ENCODE measurements at regions not wholly inside any gene's neighbourhood (a gene's known extent, or its start where the extent isn't known, plus 50 kb on each side); places are given as distances from the start of the nearest gene placed in this dataset.

DNA sequence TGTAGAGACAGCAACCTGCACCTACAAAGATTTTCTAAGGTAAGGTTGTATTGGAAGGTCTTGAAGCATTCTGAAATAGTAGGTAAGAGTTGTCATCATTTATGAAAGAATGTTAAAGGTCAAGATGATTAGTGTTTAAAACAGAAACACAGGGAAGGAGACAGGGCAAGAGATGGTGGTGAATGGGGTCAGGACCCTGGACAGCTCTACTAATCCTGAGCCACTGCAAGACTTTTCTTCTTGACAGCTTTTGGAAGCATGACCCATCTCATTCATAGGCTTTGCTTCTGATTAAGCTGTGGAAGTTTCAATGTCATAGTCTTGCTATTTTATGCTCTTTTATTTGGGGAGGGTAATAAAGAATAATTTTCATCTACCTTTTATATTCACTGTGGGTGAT is 75.5 kb upstream of the CAND1 start:
- TF ChIP-seq, protein P1, sequence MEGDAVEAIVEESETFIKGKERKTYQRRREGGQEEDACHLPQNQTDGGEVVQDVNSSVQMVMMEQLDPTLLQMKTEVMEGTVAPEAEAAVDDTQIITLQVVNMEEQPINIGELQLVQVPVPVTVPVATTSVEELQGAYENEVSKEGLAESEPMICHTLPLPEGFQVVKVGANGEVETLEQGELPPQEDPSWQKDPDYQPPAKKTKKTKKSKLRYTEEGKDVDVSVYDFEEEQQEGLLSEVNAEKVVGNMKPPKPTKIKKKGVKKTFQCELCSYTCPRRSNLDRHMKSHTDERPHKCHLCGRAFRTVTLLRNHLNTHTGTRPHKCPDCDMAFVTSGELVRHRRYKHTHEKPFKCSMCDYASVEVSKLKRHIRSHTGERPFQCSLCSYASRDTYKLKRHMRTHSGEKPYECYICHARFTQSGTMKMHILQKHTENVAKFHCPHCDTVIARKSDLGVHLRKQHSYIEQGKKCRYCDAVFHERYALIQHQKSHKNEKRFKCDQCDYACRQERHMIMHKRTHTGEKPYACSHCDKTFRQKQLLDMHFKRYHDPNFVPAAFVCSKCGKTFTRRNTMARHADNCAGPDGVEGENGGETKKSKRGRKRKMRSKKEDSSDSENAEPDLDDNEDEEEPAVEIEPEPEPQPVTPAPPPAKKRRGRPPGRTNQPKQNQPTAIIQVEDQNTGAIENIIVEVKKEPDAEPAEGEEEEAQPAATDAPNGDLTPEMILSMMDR (optimal IDR thresholded peaks at IDR 0.05 in 1 of 3, IDR thresholded peaks at IDR 0.05 in 1 of 3, conservative IDR thresholded peaks at IDR 0.05 in 1 of 3; ENCODE audit: extremely low read depth in 1 of 3, insufficient read depth in 2 of 3, low read length in 3 of 3), result no peak
- no peak for TF ChIP-seq EZH2 (IDR thresholded peaks at IDR 0.05; ENCODE audit: low read length)

All from keratinocyte (primary cell).